Tibial artery (tissue), 4 donors: ENCODE measurements at regions not wholly inside any gene's neighbourhood (a gene's known extent, or its start where the extent isn't known, plus 50 kb on each side); places are given as distances from the start of the nearest gene placed in this dataset.
A peak's percentile ranks its signal among the peaks of the same experiment; 100 is the strongest.

Source experiments
- DNase-seq, 2 donors: peaks; one replicate each; pipeline ENCODE4 v3.0.0-alpha.2; 2019
- H3K27ac ChIP-seq, 2 donors: fragments of 200-600 bp; sonication (generic) in 1 of 2; 1 replicate in 1 of 2; 2 replicates in 1 of 2; pipeline ENCODE4 v1.5.1; 2018 to 2019; ENCODE audit warnings: mild to moderate bottlenecking in 1 of 2
- H3K27me3 ChIP-seq, 2 donors: fragments of 200-600 bp; sonication (generic) in 1 of 2; one replicate each; pipeline versions ENCODE4 v1.5.1 to v1.6.0; 2016 to 2019
- H3K36me3 ChIP-seq, 3 donors: fragments of 200-600 bp; sonication (generic) in 2 of 3; one replicate each; pipeline ENCODE4 v1.5.1; 2016 to 2019; ENCODE audit warnings: mild to moderate bottlenecking in 2 of 3
- H3K4me1 ChIP-seq, 4 donors: fragments of 200-600 bp; sonication (generic) in 2 of 4; 1 replicate in 3 of 4; 2 replicates in 1 of 4; pipeline ENCODE4 v1.5.1; 2016 to 2019
- H3K4me3 ChIP-seq, 2 donors: fragments of 200-600 bp; sonication (generic) in 1 of 2; 1 replicate in 1 of 2; 2 replicates in 1 of 2; pipeline ENCODE4 v1.5.1; 2018 to 2019; ENCODE audit warnings: mild to moderate bottlenecking in 2 of 2
- H3K9me3 ChIP-seq, 3 donors: fragments of 200-600 bp; sonication (generic) in 1 of 3; one replicate each; pipeline ENCODE4 v1.5.1; 2016 to 2019
- CTCF ChIP-seq, 2 experiments: fragments of 200-600 bp in 1 of 2; fragments of 450-650 bp in 1 of 2; IDR thresholded peaks; one replicate each; pipeline ENCODE4 v1.5.1; 2017 to 2019; ENCODE audit warnings: antibody characterized with exemption in 2 of 2, mild to moderate bottlenecking in 1 of 2, moderate library complexity in 1 of 2
- intact Hi-C: fragments of 100-400 bp; cut with DNase I; formaldehyde crosslinking; loops from one replicate; pipeline ENCODE4 v1.15.0; 2023; ENCODE audit warnings: low total_unique reads

- peak in 1 of 2 donors; percentile 8 for DNase-seq
- intact Hi-C loops: no loop called here
- Histone ChIP-seq H3K9me3 (no peaks in the 10 kb centered on the region), H3K4me3 (no peak overlapping the region), H3K4me1 (no peaks in the 10 kb centered on the region), H3K27ac (no peak overlapping the region), H3K36me3 (no peaks in the 10 kb centered on the region), H3K27me3 (peaks cover 0 to 18% of the 10 kb centered on the region in 2 donors)
- no peak for TF ChIP-seq CTCF (IDR thresholded peaks at IDR 0.05)
These were observed 99.3 kb downstream of the ERMARD start for GRCh38 chr6:169850746-169851145.

- Histone ChIP-seq H3K4me3 (no peak overlapping the region), H3K27ac (no peak overlapping the region), H3K36me3 (no peaks in the 10 kb centered on the region), H3K9me3 (no peaks in the 10 kb centered on the region), H3K4me1 (no peaks in the 10 kb centered on the region), H3K27me3 (peaks cover 0 to 18% of the 10 kb centered on the region in 2 donors)
- peak in 1 of 2 donors; percentile 6 for DNase-seq
- intact Hi-C loops: no loop called here
- TF ChIP-seq CTCF (IDR thresholded peaks at IDR 0.05): no peak
These were observed 98.7 kb downstream of the ERMARD start for GRCh38 chr6:169850154-169850553.

GRCh38 chr6:169849396-169849795, 98.0 kb downstream of the ERMARD start:
- intact Hi-C loops: no loop called here
- H3K27me3 ChIP-seq: peaks cover 0 to 20% of the 10 kb centered on the region in 2 donors
- TF ChIP-seq CTCF (IDR thresholded peaks at IDR 0.05): no peak
- no peaks in the 10 kb centered on the region for H3K4me1 ChIP-seq
- no peak overlapping the region for H3K4me3 ChIP-seq
- H3K27ac ChIP-seq: no peak overlapping the region
- no peaks in the 10 kb centered on the region for H3K36me3 ChIP-seq
- peak in 1 of 2 donors; percentile 10 for DNase-seq
- H3K9me3 ChIP-seq: no peaks in the 10 kb centered on the region

GRCh38 chr6:169848946-169849345, 97.5 kb downstream of the ERMARD start:
- Histone ChIP-seq H3K4me3 (no peak overlapping the region), H3K4me1 (no peaks in the 10 kb centered on the region), H3K27ac (no peak overlapping the region), H3K27me3 (peaks cover 0 to 19% of the 10 kb centered on the region in 2 donors), H3K9me3 (no peaks in the 10 kb centered on the region), H3K36me3 (no peaks in the 10 kb centered on the region)
- no peak for TF ChIP-seq CTCF (IDR thresholded peaks at IDR 0.05)
- DNase-seq: peak in 1 of 2 donors; percentile 9
- intact Hi-C loops: no loop called here

- no peak overlapping the region for H3K27ac ChIP-seq
- no peaks in the 10 kb centered on the region for H3K9me3 ChIP-seq
- no peak overlapping the region for H3K4me3 ChIP-seq
- no peaks in the 10 kb centered on the region for H3K4me1 ChIP-seq
- no peaks in the 10 kb centered on the region for H3K36me3 ChIP-seq
- H3K27me3 ChIP-seq: peaks cover 0 to 22% of the 10 kb centered on the region in 2 donors
- intact Hi-C loops: no loop called here
- DNase-seq: peak in 1 of 2 donors; percentile 3
- no peak for TF ChIP-seq CTCF (IDR thresholded peaks at IDR 0.05)
These were observed 96.5 kb downstream of the ERMARD start for GRCh38 chr6:169847901-169848311.

GRCh38 chr6:169847141-169847674, 95.8 kb downstream of the ERMARD start:
- intact Hi-C loops: no loop called here
- peak in 1 of 2 donors; percentile 14 for DNase-seq
- no peaks in the 10 kb centered on the region for H3K9me3 ChIP-seq

More at GRCh38 chr6:169847141-169847674, 95.8 kb downstream of the ERMARD start:
- no peak for TF ChIP-seq CTCF (IDR thresholded peaks at IDR 0.05)
- Histone ChIP-seq H3K4me3 (no peak overlapping the region), H3K4me1 (no peaks in the 10 kb centered on the region), H3K27me3 (peaks cover 0 to 23% of the 10 kb centered on the region in 2 donors), H3K36me3 (no peaks in the 10 kb centered on the region), H3K27ac (no peak overlapping the region)
